ENCODE measurements at regions not wholly inside any gene's neighbourhood (a gene's known extent, or its start where the extent isn't known, plus 50 kb on each side); places are given as distances from the start of the nearest gene placed in this dataset.

DNA sequence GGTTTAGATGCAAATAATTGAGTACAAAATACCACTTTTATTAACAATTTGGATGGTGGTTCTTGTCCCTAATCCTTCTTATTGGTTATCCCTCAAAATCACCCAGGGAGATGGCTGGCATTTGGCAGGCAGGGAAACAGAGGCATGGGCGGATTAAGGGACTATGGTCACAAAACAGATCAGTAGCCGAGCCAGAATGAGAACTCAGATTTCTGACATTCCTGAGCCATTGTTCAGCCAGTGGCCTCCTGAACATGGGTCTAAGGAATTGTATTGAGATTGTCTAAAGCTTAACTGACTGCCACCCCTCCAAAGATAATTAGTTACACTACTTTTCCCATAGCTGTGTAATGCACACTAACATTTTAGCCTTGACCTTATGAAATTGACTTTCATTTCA is 88.4 kb downstream of the CHD9NB start (continued):
- TF ChIP-seq, protein P1, sequence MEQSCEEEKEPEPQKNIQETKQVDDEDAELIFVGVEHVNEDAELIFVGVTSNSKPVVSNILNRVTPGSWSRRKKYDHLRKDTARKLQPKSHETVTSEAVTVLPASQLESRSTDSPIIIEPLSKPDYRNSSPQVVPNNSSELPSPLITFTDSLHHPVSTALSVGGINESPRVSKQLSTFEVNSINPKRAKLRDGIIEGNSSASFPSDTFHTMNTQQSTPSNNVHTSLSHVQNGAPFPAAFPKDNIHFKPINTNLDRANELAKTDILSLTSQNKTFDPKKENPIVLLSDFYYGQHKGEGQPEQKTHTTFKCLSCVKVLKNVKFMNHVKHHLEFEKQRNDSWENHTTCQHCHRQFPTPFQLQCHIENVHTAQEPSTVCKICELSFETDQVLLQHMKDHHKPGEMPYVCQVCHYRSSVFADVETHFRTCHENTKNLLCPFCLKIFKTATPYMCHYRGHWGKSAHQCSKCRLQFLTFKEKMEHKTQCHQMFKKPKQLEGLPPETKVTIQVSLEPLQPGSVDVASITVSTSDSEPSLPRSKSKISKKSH (CRISPR knock-in tag; IDR thresholded peaks at IDR 0.05; ENCODE audit: borderline replicate concordance): no peak
- no peak for TF ChIP-seq ZNF563 (CRISPR knock-in tag; IDR thresholded peaks at IDR 0.05)
- TF ChIP-seq, protein P2, sequence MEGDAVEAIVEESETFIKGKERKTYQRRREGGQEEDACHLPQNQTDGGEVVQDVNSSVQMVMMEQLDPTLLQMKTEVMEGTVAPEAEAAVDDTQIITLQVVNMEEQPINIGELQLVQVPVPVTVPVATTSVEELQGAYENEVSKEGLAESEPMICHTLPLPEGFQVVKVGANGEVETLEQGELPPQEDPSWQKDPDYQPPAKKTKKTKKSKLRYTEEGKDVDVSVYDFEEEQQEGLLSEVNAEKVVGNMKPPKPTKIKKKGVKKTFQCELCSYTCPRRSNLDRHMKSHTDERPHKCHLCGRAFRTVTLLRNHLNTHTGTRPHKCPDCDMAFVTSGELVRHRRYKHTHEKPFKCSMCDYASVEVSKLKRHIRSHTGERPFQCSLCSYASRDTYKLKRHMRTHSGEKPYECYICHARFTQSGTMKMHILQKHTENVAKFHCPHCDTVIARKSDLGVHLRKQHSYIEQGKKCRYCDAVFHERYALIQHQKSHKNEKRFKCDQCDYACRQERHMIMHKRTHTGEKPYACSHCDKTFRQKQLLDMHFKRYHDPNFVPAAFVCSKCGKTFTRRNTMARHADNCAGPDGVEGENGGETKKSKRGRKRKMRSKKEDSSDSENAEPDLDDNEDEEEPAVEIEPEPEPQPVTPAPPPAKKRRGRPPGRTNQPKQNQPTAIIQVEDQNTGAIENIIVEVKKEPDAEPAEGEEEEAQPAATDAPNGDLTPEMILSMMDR (CRISPR knock-in tag; IDR thresholded peaks at IDR 0.05): no peak

DNA sequence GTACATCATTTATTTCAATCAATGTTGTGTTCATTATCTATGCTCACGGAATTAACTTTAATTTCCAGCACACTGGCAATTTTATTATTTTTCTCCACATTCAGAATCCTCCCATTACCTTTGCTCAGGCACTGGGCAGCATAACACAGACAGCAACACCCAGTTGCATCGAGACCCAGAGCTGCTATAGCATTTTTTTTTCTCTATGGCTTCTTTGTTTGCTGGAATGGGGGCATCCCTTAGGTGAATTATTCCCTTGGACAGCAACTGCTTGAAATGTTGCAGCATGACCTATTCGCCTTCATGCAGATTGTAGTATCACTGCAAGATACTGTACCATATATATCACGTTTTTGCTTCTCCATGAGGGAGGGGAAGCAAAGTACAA is 88.8 kb downstream of the CHD9NB start:
- ChIA-PET CTCF (ENCODE audit: low intra/inter-chr PET ratio, low total read pairs) (no interaction called here), POLR2A (no interaction called here)
- Histone ChIP-seq H3K4me2 (ENCODE audit: low read depth, low read length) (no peak overlapping the region), H3K4me3 (replicated peaks in 1 of 3; ENCODE audit: insufficient read depth in 1 of 3, low read depth in 2 of 3, low read length in 3 of 3) (no peak overlapping the region), H3K79me2 (ENCODE audit: insufficient read depth, low read length) (no peaks in the 10 kb centered on the region), H3K27me3 (ENCODE audit: control insufficient read depth in 1 of 2, insufficient read depth in 2 of 2, low read length in 2 of 2) (no peaks in the 10 kb centered on the region), H3K9ac (ENCODE audit: insufficient read depth, low read depth, low read length) (no peak overlapping the region), H4K20me1 (ENCODE audit: insufficient read depth, low read length) (no peaks in the 10 kb centered on the region), H2AFZ (ENCODE audit: low read length) (no peak overlapping the region), H3K27ac (ENCODE audit: extremely low read length, insufficient read depth, low read length) (no peak overlapping the region), H3K4me1 (ENCODE audit: insufficient read depth, low read length) (no peaks in the 10 kb centered on the region), H3K36me3 (replicated peaks in 1 of 2; ENCODE audit: control insufficient read depth in 1 of 2, insufficient read depth in 2 of 2, low read length in 2 of 2) (no peaks in the 10 kb centered on the region), H3K9me3 (ENCODE audit: low read length) (no peaks in the 10 kb centered on the region)
- in situ Hi-C loops (cut with HindIII; ENCODE audit: extremely low pct_ligation_motif_present, low pct_unique_long_range_greater_than_20kb): no loop called here
- DNase-seq (ENCODE audit: low spot score): no peak
- BruUV-seq (replicated peaks): no TSS peak
- intact Hi-C loops (cut with micrococcal nuclease; ENCODE audit: unreplicated experiment): no loop called here
- WGBS (ENCODE audit: low lambda C conversion rate): under 1% methylated on average over 4 of the region's 4 CpGs
- FAIRE-seq: no peak
- ATAC-seq: no peak
- TF ChIP-seq ZNF883 (CRISPR knock-in tag; IDR thresholded peaks at IDR 0.05; ENCODE audit: not compliant biosample characterization) (no peak), PHF20 (CRISPR knock-in tag; IDR thresholded peaks at IDR 0.05) (no peak)
- TF ChIP-seq, protein P3, sequence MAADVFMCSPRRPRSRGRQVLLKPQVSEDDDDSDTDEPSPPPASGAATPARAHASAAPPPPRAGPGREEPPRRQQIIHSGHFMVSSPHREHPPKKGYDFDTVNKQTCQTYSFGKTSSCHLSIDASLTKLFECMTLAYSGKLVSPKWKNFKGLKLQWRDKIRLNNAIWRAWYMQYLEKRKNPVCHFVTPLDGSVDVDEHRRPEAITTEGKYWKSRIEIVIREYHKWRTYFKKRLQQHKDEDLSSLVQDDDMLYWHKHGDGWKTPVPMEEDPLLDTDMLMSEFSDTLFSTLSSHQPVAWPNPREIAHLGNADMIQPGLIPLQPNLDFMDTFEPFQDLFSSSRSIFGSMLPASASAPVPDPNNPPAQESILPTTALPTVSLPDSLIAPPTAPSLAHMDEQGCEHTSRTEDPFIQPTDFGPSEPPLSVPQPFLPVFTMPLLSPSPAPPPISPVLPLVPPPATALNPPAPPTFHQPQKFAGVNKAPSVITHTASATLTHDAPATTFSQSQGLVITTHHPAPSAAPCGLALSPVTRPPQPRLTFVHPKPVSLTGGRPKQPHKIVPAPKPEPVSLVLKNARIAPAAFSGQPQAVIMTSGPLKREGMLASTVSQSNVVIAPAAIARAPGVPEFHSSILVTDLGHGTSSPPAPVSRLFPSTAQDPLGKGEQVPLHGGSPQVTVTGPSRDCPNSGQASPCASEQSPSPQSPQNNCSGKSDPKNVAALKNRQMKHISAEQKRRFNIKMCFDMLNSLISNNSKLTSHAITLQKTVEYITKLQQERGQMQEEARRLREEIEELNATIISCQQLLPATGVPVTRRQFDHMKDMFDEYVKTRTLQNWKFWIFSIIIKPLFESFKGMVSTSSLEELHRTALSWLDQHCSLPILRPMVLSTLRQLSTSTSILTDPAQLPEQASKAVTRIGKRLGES (CRISPR knock-in tag; IDR thresholded peaks at IDR 0.05; ENCODE audit: borderline replicate concordance): no peak
- TF ChIP-seq, protein P4, sequence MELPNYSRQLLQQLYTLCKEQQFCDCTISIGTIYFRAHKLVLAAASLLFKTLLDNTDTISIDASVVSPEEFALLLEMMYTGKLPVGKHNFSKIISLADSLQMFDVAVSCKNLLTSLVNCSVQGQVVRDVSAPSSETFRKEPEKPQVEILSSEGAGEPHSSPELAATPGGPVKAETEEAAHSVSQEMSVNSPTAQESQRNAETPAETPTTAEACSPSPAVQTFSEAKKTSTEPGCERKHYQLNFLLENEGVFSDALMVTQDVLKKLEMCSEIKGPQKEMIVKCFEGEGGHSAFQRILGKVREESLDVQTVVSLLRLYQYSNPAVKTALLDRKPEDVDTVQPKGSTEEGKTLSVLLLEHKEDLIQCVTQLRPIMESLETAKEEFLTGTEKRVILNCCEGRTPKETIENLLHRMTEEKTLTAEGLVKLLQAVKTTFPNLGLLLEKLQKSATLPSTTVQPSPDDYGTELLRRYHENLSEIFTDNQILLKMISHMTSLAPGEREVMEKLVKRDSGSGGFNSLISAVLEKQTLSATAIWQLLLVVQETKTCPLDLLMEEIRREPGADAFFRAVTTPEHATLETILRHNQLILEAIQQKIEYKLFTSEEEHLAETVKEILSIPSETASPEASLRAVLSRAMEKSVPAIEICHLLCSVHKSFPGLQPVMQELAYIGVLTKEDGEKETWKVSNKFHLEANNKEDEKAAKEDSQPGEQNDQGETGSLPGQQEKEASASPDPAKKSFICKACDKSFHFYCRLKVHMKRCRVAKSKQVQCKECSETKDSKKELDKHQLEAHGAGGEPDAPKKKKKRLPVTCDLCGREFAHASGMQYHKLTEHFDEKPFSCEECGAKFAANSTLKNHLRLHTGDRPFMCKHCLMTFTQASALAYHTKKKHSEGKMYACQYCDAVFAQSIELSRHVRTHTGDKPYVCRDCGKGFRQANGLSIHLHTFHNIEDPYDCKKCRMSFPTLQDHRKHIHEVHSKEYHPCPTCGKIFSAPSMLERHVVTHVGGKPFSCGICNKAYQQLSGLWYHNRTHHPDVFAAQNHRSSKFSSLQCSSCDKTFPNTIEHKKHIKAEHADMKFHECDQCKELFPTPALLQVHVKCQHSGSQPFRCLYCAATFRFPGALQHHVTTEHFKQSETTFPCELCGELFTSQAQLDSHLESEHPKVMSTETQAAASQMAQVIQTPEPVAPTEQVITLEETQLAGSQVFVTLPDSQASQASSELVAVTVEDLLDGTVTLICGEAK (IDR thresholded peaks at IDR 0.05): no peak
- TF ChIP-seq, protein P4 (CRISPR knock-in tag; IDR thresholded peaks at IDR 0.05): no peak
